Nephron (organoid): ENCODE measurements at regions not wholly inside any gene's neighbourhood (a gene's known extent, or its start where the extent isn't known, plus 50 kb on each side); places are given as distances from the start of the nearest gene placed in this dataset.

Source experiments
- H3K27ac Mint-ChIP-seq, 3 experiments: 2 replicates each; pipeline ENCODE4 v1.8.0; 2020; ENCODE audit warnings: mixed read lengths in 3 of 3, mild to moderate bottlenecking in 2 of 3, moderate library complexity in 1 of 3
- H3K27me3 Mint-ChIP-seq: 2 replicates; pipeline ENCODE4 v1.8.0; 2021; ENCODE audit warnings: low read depth, mild to moderate bottlenecking, moderate library complexity, mixed read lengths
- H3K36me3 Mint-ChIP-seq: 2 replicates; pipeline ENCODE4 v1.8.0; 2020; ENCODE audit warnings: low read depth, mixed read lengths
- H3K4me1 Mint-ChIP-seq: 2 replicates; pipeline ENCODE4 v1.8.0; 2020; ENCODE audit warnings: mixed read lengths
- H3K4me3 Mint-ChIP-seq, 3 experiments: 2 replicates each; pipeline ENCODE4 v1.8.0; 2020; ENCODE audit warnings: mild to moderate bottlenecking in 3 of 3, mixed read lengths in 3 of 3, moderate library complexity in 2 of 3
- H3K9me3 Mint-ChIP-seq: 2 replicates; pipeline ENCODE4 v1.8.0; 2020; ENCODE audit warnings: mixed read lengths
- CTCF ChIP-seq, 3 experiments: fragments of 200-600 bp; sonication (generic); IDR thresholded peaks; one replicate each; pipeline ENCODE4 v1.5.0; 2021; ENCODE audit warnings: antibody characterized with exemption in 3 of 3; ENCODE audit not compliant: unreplicated experiment in 3 of 3

- Mint-ChIP-seq H3K9me3 (peaks cover 30% of the 10 kb centered on the region), H3K4me1 (no peaks in the 10 kb centered on the region), H3K27me3 (no peaks in the 10 kb centered on the region), H3K4me3 (no peak overlapping the region), H3K36me3 (no peaks in the 10 kb centered on the region), H3K27ac (peak overlapping the region; percentile 44 to 80 (median 47))
- TF ChIP-seq CTCF (IDR thresholded peaks at IDR 0.05; ENCODE audit: unreplicated experiment in 3 of 3) = no peak
Observed at GRCh38 chr9:13651969-13652663, 372.6 kb upstream of the MPDZ start.

DNA sequence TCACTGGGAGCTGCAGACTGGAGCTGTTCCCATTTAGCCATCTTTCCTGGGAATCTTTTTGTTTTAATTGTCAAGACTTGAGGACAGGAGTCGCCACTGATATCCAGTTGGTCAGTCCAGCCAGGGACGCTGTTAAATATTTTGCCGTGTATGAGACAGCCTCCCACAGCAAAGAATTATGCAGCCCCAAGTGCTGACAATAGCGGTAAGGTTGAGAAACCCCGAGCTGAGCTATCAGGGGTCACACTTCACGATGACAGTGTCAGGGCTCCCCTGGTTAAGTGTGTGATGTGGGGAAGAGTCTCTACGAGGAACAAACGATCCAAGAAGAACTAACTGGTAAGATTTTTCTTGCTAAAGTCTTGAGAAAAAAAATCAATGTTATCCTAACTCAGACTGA, 372.0 kb upstream of the MPDZ start:
- H3K4me1 Mint-ChIP-seq = peaks cover 2% of the 10 kb centered on the region
- H3K27me3 Mint-ChIP-seq = no peaks in the 10 kb centered on the region
- H3K4me3 Mint-ChIP-seq = no peak overlapping the region
- H3K36me3 Mint-ChIP-seq = no peaks in the 10 kb centered on the region
- no peak for TF ChIP-seq CTCF (IDR thresholded peaks at IDR 0.05; ENCODE audit: unreplicated experiment in 3 of 3)
- peaks cover 30% of the 10 kb centered on the region for H3K9me3 Mint-ChIP-seq
- peak overlapping the region; percentile 38 to 80 (median 44) for H3K27ac Mint-ChIP-seq

DNA sequence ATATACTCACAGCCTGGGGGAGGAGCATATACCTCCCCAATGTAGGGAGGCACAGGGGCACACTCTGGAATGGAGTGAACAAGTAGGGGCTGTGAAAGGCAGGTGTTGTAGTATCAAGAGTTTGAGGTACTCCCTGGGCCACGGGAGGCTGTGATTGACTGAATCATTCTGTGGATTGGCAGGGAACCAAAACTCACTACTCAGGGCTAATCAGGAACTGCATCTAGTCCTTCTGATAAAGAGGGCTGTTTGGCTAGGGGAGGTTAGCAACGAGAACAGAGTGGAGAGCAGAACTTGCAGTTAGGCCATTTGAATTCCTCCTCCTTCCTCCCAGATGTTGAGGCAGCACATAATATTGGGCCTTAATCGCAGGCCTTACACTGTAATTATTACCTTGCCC, 369.2 kb upstream of the MPDZ start:
- H3K4me3 Mint-ChIP-seq = no peak overlapping the region
- peaks cover 20% of the 10 kb centered on the region for H3K4me1 Mint-ChIP-seq
- no peak overlapping the region for H3K27ac Mint-ChIP-seq
- H3K27me3 Mint-ChIP-seq = no peaks in the 10 kb centered on the region
- no peaks in the 10 kb centered on the region for H3K36me3 Mint-ChIP-seq
- TF ChIP-seq CTCF (IDR thresholded peaks at IDR 0.05; ENCODE audit: unreplicated experiment in 3 of 3) = no peak
- peaks cover 28% of the 10 kb centered on the region for H3K9me3 Mint-ChIP-seq

DNA sequence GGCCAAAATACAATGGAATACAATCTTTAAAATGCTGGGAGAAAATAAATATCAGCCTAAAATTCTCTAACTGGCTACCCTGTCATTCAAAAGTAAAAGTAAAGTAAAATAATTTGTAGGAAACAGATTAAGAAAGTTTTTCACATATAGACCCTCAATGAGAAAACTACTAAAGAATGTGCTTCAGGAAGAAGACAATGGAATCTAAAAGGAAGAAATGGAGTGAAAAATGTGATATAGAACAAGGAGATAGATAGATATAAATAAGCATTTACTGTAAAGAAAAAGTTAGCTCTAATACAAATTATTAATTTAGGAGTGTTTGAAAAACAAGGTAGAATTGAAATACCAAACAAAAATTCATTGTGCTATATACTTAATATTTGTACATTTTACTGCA, 368.6 kb upstream of the MPDZ start:
- Mint-ChIP-seq H3K27ac (no peak overlapping the region), H3K27me3 (no peaks in the 10 kb centered on the region), H3K4me1 (peaks cover 20% of the 10 kb centered on the region), H3K9me3 (peaks cover 26% of the 10 kb centered on the region), H3K36me3 (no peaks in the 10 kb centered on the region), H3K4me3 (no peak overlapping the region)
- no peak for TF ChIP-seq CTCF (IDR thresholded peaks at IDR 0.05; ENCODE audit: unreplicated experiment in 3 of 3)

GRCh38 chr9:13646500-13647021, 367.1 kb upstream of the MPDZ start:
- no peaks in the 10 kb centered on the region for H3K36me3 Mint-ChIP-seq
- H3K27ac Mint-ChIP-seq = peak overlapping the region; percentile 32 to 50 (median 44)
- H3K4me3 Mint-ChIP-seq = no peak overlapping the region

More at GRCh38 chr9:13646500-13647021, 367.1 kb upstream of the MPDZ start:
- Mint-ChIP-seq H3K9me3 (peaks cover 28% of the 10 kb centered on the region), H3K4me1 (peaks cover 20% of the 10 kb centered on the region), H3K27me3 (no peaks in the 10 kb centered on the region)
- TF ChIP-seq CTCF (IDR thresholded peaks at IDR 0.05; ENCODE audit: unreplicated experiment in 3 of 3) = no peak
